Neural progenitor cell (in vitro differentiated cells): ENCODE measurements at regions not wholly inside any gene's neighbourhood (a gene's known extent, or its start where the extent isn't known, plus 50 kb on each side); places are given as distances from the start of the nearest gene placed in this dataset.

Experiments used
- DNase-seq: peaks from one replicate; pipeline ENCODE4 v3.0.0-alpha.2; 2016; ENCODE audit warnings: low spot score
- H2AFZ ChIP-seq: fragments of 200-600 bp; sonication (generic); replicated peaks from 2 replicates; pipeline ENCODE4 v1.6.1; 2016; ENCODE audit warnings: antibody characterized with exemption
- H3F3A ChIP-seq: fragments of 200-600 bp; sonication (generic); 2 replicates; pipeline ENCODE4 v1.6.1; 2016; ENCODE audit warnings: antibody characterized with exemption, low read depth
- H3K27ac ChIP-seq: fragments of 200-600 bp; sonication (generic); 2 replicates; pipeline ENCODE4 v1.5.1; 2016; ENCODE audit warnings: mild to moderate bottlenecking
- H3K27me3 ChIP-seq: fragments of 200-600 bp; sonication (generic); 2 replicates; pipeline ENCODE4 v1.6.1; 2016; ENCODE audit warnings: mild to moderate bottlenecking, moderate library complexity
- H3K36me3 ChIP-seq: fragments of 200-600 bp; sonication (generic); 2 replicates; pipeline ENCODE4 v1.5.1; 2016
- H3K4me1 ChIP-seq: fragments of 200-600 bp; sonication (generic); 2 replicates; pipeline ENCODE4 v1.6.1; 2016; ENCODE audit warnings: mixed run types
- H3K4me2 ChIP-seq: fragments of 200-600 bp; sonication (generic); 2 replicates; pipeline ENCODE4 v1.6.1; 2016
- H3K4me3 ChIP-seq: fragments of 200-600 bp; sonication (generic); 2 replicates; pipeline ENCODE4 v1.5.1; 2016
- H3K79me2 ChIP-seq: fragments of 200-600 bp; sonication (generic); 2 replicates; pipeline ENCODE4 v1.6.1; 2016; ENCODE audit warnings: low read depth
- H3K9ac ChIP-seq: fragments of 200-600 bp; sonication (generic); 2 replicates; pipeline ENCODE4 v1.6.1; 2016
- H3K9me3 ChIP-seq: fragments of 200-600 bp; sonication (generic); 2 replicates; pipeline ENCODE4 v1.5.1; 2016; ENCODE audit warnings: low read depth
- H4K20me1 ChIP-seq: fragments of 200-600 bp; sonication (generic); 2 replicates; pipeline ENCODE4 v1.6.1; 2016; ENCODE audit warnings: low read depth
- H3K27ac Mint-ChIP-seq: 3 replicates; pipeline ENCODE4 v1.8.0; 2021; ENCODE audit warnings: mixed read lengths
- H3K27me3 Mint-ChIP-seq: 2 replicates; pipeline ENCODE4 v1.8.0; 2022; ENCODE audit warnings: low read depth, mild to moderate bottlenecking, inconsistent platforms, moderate library complexity, mixed read lengths; ENCODE audit not compliant: insufficient read depth
- H3K36me3 Mint-ChIP-seq: 3 replicates; pipeline ENCODE4 v1.8.0; 2021; ENCODE audit warnings: mixed read lengths
- H3K4me1 Mint-ChIP-seq: 3 replicates; pipeline ENCODE4 v1.8.0; 2021; ENCODE audit warnings: mixed read lengths
- H3K4me3 Mint-ChIP-seq: 3 replicates; pipeline ENCODE4 v1.8.0; 2021; ENCODE audit warnings: mild to moderate bottlenecking, moderate library complexity, mixed read lengths
- H3K9me3 Mint-ChIP-seq: 3 replicates; pipeline ENCODE4 v1.8.0; 2020; ENCODE audit warnings: mixed read lengths
- CTCF ChIP-seq: fragments of 200-600 bp; sonication (generic); IDR thresholded peaks from 2 replicates; pipeline ENCODE4 v1.5.1; 2017; ENCODE audit warnings: antibody characterized with exemption, mild to moderate bottlenecking
- EZH2 ChIP-seq: fragments of 200-600 bp; sonication (generic); IDR thresholded peaks from 2 replicates; pipeline ENCODE4 v1.6.1; 2017; ENCODE audit warnings: antibody characterized with exemption, mild to moderate bottlenecking, moderate library complexity
- EZH2phosphoT487 ChIP-seq: fragments of 200-600 bp; sonication (generic); IDR thresholded peaks from 2 replicates; pipeline ENCODE4 v1.6.1; 2017; ENCODE audit warnings: antibody characterized with exemption

GRCh38 chr6:112480553-112480952 is 133.4 kb downstream of the RFPL4B start:
- Histone ChIP-seq H4K20me1 (no peaks in the 10 kb centered on the region), H2AFZ (no peak overlapping the region), H3F3A (no peaks in the 10 kb centered on the region), H3K4me1 (peaks cover 3% of the 10 kb centered on the region), H3K27ac (no peak overlapping the region), H3K36me3 (no peaks in the 10 kb centered on the region), H3K79me2 (no peaks in the 10 kb centered on the region), H3K9ac (no peak overlapping the region), H3K27me3 (no peaks in the 10 kb centered on the region), H3K4me3 (no peak overlapping the region), H3K9me3 (no peaks in the 10 kb centered on the region), H3K4me2 (no peak overlapping the region)
- DNase-seq, result no peak
- Mint-ChIP-seq H3K27me3 (no peaks in the 10 kb centered on the region), H3K9me3 (peaks cover 17% of the 10 kb centered on the region), H3K4me3 (no peak overlapping the region), H3K4me1 (peaks cover 6% of the 10 kb centered on the region), H3K27ac (no peak overlapping the region), H3K36me3 (peaks cover 3% of the 10 kb centered on the region)
- TF ChIP-seq EZH2phosphoT487, result no peak
- no peak for TF ChIP-seq EZH2
- no peak for TF ChIP-seq CTCF

GRCh38 chr6:112481211-112481610 is 134.1 kb downstream of the RFPL4B start:
- DNase-seq, result no peak
- no peak overlapping the region for H3K27ac ChIP-seq
- no peak overlapping the region for H3K4me2 ChIP-seq
- H3F3A ChIP-seq, result no peaks in the 10 kb centered on the region
- no peaks in the 10 kb centered on the region for H4K20me1 ChIP-seq
- H3K4me3 ChIP-seq, result no peak overlapping the region
- Mint-ChIP-seq H3K36me3 (peaks cover 1% of the 10 kb centered on the region), H3K27me3 (no peaks in the 10 kb centered on the region), H3K4me3 (no peak overlapping the region), H3K9me3 (peaks cover 17% of the 10 kb centered on the region), H3K27ac (no peak overlapping the region), H3K4me1 (peaks cover 4% of the 10 kb centered on the region)
- no peaks in the 10 kb centered on the region for H3K79me2 ChIP-seq
- H2AFZ ChIP-seq, result peak overlapping the region; percentile 40
- no peaks in the 10 kb centered on the region for H3K27me3 ChIP-seq
- TF ChIP-seq EZH2 (no peak), CTCF (no peak), EZH2phosphoT487 (no peak)
- no peaks in the 10 kb centered on the region for H3K9me3 ChIP-seq
- no peaks in the 10 kb centered on the region for H3K36me3 ChIP-seq
- H3K9ac ChIP-seq, result no peak overlapping the region
- peaks cover 3% of the 10 kb centered on the region for H3K4me1 ChIP-seq

- Histone ChIP-seq H3K4me3 (no peak overlapping the region), H3K9me3 (no peaks in the 10 kb centered on the region), H2AFZ (peak overlapping the region; percentile 28), H3K36me3 (no peaks in the 10 kb centered on the region), H4K20me1 (no peaks in the 10 kb centered on the region), H3F3A (no peaks in the 10 kb centered on the region), H3K4me2 (no peak overlapping the region), H3K27ac (no peak overlapping the region), H3K79me2 (no peaks in the 10 kb centered on the region), H3K4me1 (peaks cover 3% of the 10 kb centered on the region), H3K27me3 (no peaks in the 10 kb centered on the region), H3K9ac (no peak overlapping the region)
- Mint-ChIP-seq H3K27ac (no peak overlapping the region), H3K9me3 (peaks cover 17% of the 10 kb centered on the region), H3K27me3 (no peaks in the 10 kb centered on the region), H3K4me1 (peaks cover 4% of the 10 kb centered on the region), H3K36me3 (no peaks in the 10 kb centered on the region), H3K4me3 (no peak overlapping the region)
- DNase-seq, result no peak
- TF ChIP-seq CTCF, result no peak
Observed at GRCh38 chr6:112482373-112482772, 135.2 kb downstream of the RFPL4B start.
